Bronchial epithelial cell (primary cell): ENCODE measurements at regions not wholly inside any gene's neighbourhood (a gene's known extent, or its start where the extent isn't known, plus 50 kb on each side); places are given as distances from the start of the nearest gene placed in this dataset.

Experiments
- DNase-seq: peaks from one replicate; pipeline ENCODE4 v3.0.0-alpha.2; 2010; ENCODE audit warnings: low read depth
- FAIRE-seq: peaks from 2 replicates; lab custom pipeline; 2011; peaks lifted over from hg19 to GRCh38; lab: Jason Lieb, UNC
- H3K27me3 ChIP-seq: 2 replicates; pipeline ENCODE4 v1.5.1; 2011; ENCODE audit warnings: low read length; ENCODE audit not compliant: control insufficient read depth, insufficient read depth
- H3K36me3 ChIP-seq: 2 replicates; pipeline ENCODE4 v1.5.1; 2011; ENCODE audit warnings: low read length; ENCODE audit not compliant: control insufficient read depth, insufficient read depth
- H3K4me3 ChIP-seq: 2 replicates; pipeline ENCODE4 v1.5.1; 2011; ENCODE audit warnings: mild to moderate bottlenecking, low read depth, low read length, control low read depth
- CTCF ChIP-seq: IDR thresholded peaks from 2 replicates; pipeline ENCODE4 v1.5.1; 2011; ENCODE audit warnings: mild to moderate bottlenecking, moderate library complexity, low read length, control low read depth, inconsistent platforms; ENCODE audit not compliant: insufficient read depth, severe bottlenecking

- no peak overlapping the region for H3K4me3 ChIP-seq
- H3K27me3 ChIP-seq = peaks cover 1% of the 10 kb centered on the region
- H3K36me3 ChIP-seq = no peaks in the 10 kb centered on the region
- FAIRE-seq = no peak
- no peak for DNase-seq
- TF ChIP-seq CTCF = no peak
Measured at GRCh38 chr13:99628442-99628841, 127.2 kb downstream of the TM9SF2 start.

- H3K4me3 ChIP-seq = no peak overlapping the region
- H3K36me3 ChIP-seq = no peaks in the 10 kb centered on the region
- H3K27me3 ChIP-seq = peaks cover 1% of the 10 kb centered on the region
- TF ChIP-seq CTCF = no peak
- DNase-seq = peak; percentile 46
- FAIRE-seq = no peak
Measured at GRCh38 chr13:99626461-99627082, 125.3 kb downstream of the TM9SF2 start.

GRCh38 chr13:99624936-99625540, 123.8 kb downstream of the TM9SF2 start:
- DNase-seq (no peak), FAIRE-seq (no peak)
- no peak for TF ChIP-seq CTCF
- no peaks in the 10 kb centered on the region for H3K36me3 ChIP-seq
- no peak overlapping the region for H3K4me3 ChIP-seq
- H3K27me3 ChIP-seq = peaks cover 1% of the 10 kb centered on the region

- H3K27me3 ChIP-seq = peaks cover 1% of the 10 kb centered on the region
- TF ChIP-seq CTCF = no peak
- H3K36me3 ChIP-seq = no peaks in the 10 kb centered on the region
- no peak for FAIRE-seq
- H3K4me3 ChIP-seq = no peak overlapping the region
- no peak for DNase-seq
Measured at GRCh38 chr13:99620806-99621205, 119.5 kb downstream of the TM9SF2 start.

DNA sequence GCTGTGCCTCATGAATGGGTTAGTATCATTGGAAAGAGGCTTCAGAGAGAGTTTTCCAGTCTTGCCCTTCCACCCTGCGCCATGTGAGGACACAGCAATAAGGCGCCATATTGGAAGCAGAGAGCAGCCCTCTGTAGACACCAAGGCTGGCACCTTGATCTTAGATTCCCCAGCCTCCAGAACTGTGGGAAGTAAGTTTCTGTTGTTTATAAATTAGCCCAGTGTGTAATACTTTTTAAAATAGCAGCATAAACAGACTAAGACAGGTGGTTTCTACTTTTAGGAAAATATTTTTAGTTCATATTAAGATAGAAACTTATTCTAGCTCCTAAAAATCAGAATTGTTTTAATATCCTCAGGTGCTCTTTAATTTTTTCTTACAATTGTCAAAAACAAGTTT, 117.9 kb downstream of the TM9SF2 start:
- TF ChIP-seq CTCF = no peak
- FAIRE-seq (no peak), DNase-seq (no peak)
- Histone ChIP-seq H3K4me3 (no peak overlapping the region), H3K36me3 (no peaks in the 10 kb centered on the region), H3K27me3 (no peaks in the 10 kb centered on the region)
